HCT116 (cell line): ENCODE measurements at regions not wholly inside any gene's neighbourhood (a gene's known extent, or its start where the extent isn't known, plus 50 kb on each side); places are given as distances from the start of the nearest gene placed in this dataset.

ENCODE experiments used
- ATAC-seq: fragments of 200-7000 bp; cut with Tn5 transposase; 2 replicates; pipeline ENCODE4 v1.9.1; 2020; ENCODE audit warnings: mild to moderate bottlenecking, moderate library complexity
- BruUV-seq: library from RNA; stranded (reverse); fragments of 400-500 nt; replicated peaks from 2 replicates; lab custom pipeline; 2021; lab: Mats Ljungman, UMichigan
- CTCF ChIA-PET: fragments of 300-600 bp; sonication (Branson Sonifier 250); formaldehyde crosslinking; loops from one replicate; lab custom pipeline; 2021; ENCODE audit warnings: antibody characterized with exemption; lab: Charles Lee
- POLR2A ChIA-PET: fragments of 300-600, 350-600 bp; sonication (Branson Sonifier 250); formaldehyde crosslinking; loops from one replicate; lab custom pipeline; 2021; ENCODE audit warnings: antibody characterized with exemption; lab: Charles Lee
- RAD21 ChIA-PET, 2 experiments: fragments of 300-600 bp; sonication (Branson Sonifier 250); formaldehyde crosslinking; loops; one replicate each; lab custom pipeline; 2023; ENCODE audit warnings: low total read pairs in 2 of 2; ENCODE audit not compliant: uncharacterized antibody in 2 of 2, unreplicated experiment in 2 of 2, low non-redundant PET in 1 of 2; lab: Charles Lee
- DNase-seq: peaks from one replicate; pipeline ENCODE4 v3.0.0-alpha.2; 2010; ENCODE audit warnings: low read depth, low spot score
- H2AFZ ChIP-seq: fragments of 200-600 bp; shearing (Covaris generic), sonication (generic); 2 replicates; pipeline ENCODE4 v1.6.1; 2017; ENCODE audit warnings: low read depth, mixed run types, mixed read lengths, antibody characterized with exemption, low read length; ENCODE audit not compliant: poor library complexity, severe bottlenecking
- H3K27ac ChIP-seq: 2 replicates; pipeline ENCODE4 v1.5.1; 2012; ENCODE audit warnings: low read depth, low read length
- H3K27me3 ChIP-seq: fragments of 200-600 bp; sonication (generic); 2 replicates; pipeline ENCODE4 v1.6.1; 2016; ENCODE audit warnings: mixed run types, low read length, mixed read lengths; ENCODE audit not compliant: insufficient read depth
- H3K36me3 ChIP-seq, 2 experiments: fragments of 200-500 bp in 1 of 2; fragments of 200-600 bp in 1 of 2; sonication (Bioruptor generic) in 1 of 2; sonication (generic) in 1 of 2; 2 replicates each; pipeline versions ENCODE4 v1.5.1 to v1.6.1; 2014 to 2016; ENCODE audit warnings: low read length in 2 of 2, inconsistent platforms in 1 of 2, mixed read lengths in 1 of 2, mixed run types in 1 of 2; ENCODE audit not compliant: insufficient read depth in 2 of 2, control insufficient read depth in 1 of 2
- H3K4me1 ChIP-seq, 2 experiments: fragments of 200-600 bp in 1 of 2; sonication (generic) in 1 of 2; 2 replicates each; pipeline versions ENCODE4 v1.5.1 to v1.6.1; 2012 to 2017; ENCODE audit warnings: low read length in 2 of 2, inconsistent platforms in 1 of 2, mild to moderate bottlenecking in 1 of 2, mixed read lengths in 1 of 2, mixed run types in 1 of 2, moderate library complexity in 1 of 2; ENCODE audit not compliant: insufficient read depth in 2 of 2, control insufficient read depth in 1 of 2
- H3K4me2 ChIP-seq: fragments of 200-600 bp; sonication (generic); 2 replicates; pipeline ENCODE4 v1.6.1; 2017; ENCODE audit warnings: mixed run types, low read length, mixed read lengths
- H3K4me3 ChIP-seq, 2 experiments: fragments of 200-600 bp in 1 of 2; sonication (generic) in 1 of 2; replicated peaks in 1 of 2; 2 replicates each; pipeline ENCODE4 v1.5.1; 2011 to 2016; ENCODE audit warnings: low read length in 2 of 2, control low read depth in 1 of 2, low read depth in 1 of 2, mild to moderate bottlenecking in 1 of 2, mixed read lengths in 1 of 2, mixed run types in 1 of 2
- H3K79me2 ChIP-seq: fragments of 200-600 bp; sonication (generic); 2 replicates; pipeline ENCODE4 v1.6.1; 2017; ENCODE audit warnings: mild to moderate bottlenecking, mixed run types, low read length, moderate library complexity, mixed read lengths; ENCODE audit not compliant: insufficient read depth
- H3K9ac ChIP-seq: fragments of 200-600 bp; sonication (generic); 2 replicates; pipeline ENCODE4 v1.6.1; 2016; ENCODE audit warnings: low read length, mixed read lengths
- H3K9me2 ChIP-seq: fragments of 200-600 bp; sonication (generic), shearing (Covaris generic); 2 replicates; pipeline ENCODE4 v1.6.1; 2017; ENCODE audit warnings: mixed run types, mild to moderate bottlenecking, moderate library complexity; ENCODE audit not compliant: insufficient read depth
- H3K9me3 ChIP-seq, 2 experiments: fragments of 200-500 bp in 1 of 2; fragments of 200-600 bp in 1 of 2; sonication (Bioruptor generic) in 1 of 2; sonication (generic) in 1 of 2; 2 replicates each; pipeline ENCODE4 v1.6.1; 2014 to 2017; ENCODE audit warnings: low read length in 2 of 2, mixed read lengths in 2 of 2, inconsistent platforms in 1 of 2, low read depth in 1 of 2, mild to moderate bottlenecking in 1 of 2, mixed run types in 1 of 2, moderate library complexity in 1 of 2; ENCODE audit not compliant: control insufficient read depth in 1 of 2, insufficient read depth in 1 of 2
- H4K20me1 ChIP-seq: fragments of 200-600 bp; sonication (generic), shearing (Covaris generic); 2 replicates; pipeline ENCODE4 v1.6.1; 2017; ENCODE audit warnings: mixed run types, mild to moderate bottlenecking, moderate library complexity; ENCODE audit not compliant: insufficient read depth
- JUND ChIP-seq: IDR thresholded peaks from 2 replicates; pipeline ENCODE4 v1.6.1; 2012
- POLR2A ChIP-seq: IDR thresholded peaks from 2 replicates; pipeline ENCODE4 v1.7.0; 2011; ENCODE audit warnings: borderline replicate concordance; ENCODE audit not compliant: insufficient read depth, insufficient read length; ENCODE audit errors: extremely low read depth
- TCF7L2 ChIP-seq: IDR thresholded peaks from 2 replicates; pipeline ENCODE4 v1.7.0; 2011; ENCODE audit warnings: borderline replicate concordance, inconsistent platforms; ENCODE audit not compliant: insufficient read depth, insufficient read length; ENCODE audit errors: extremely low read depth
- YY1 ChIP-seq: IDR thresholded peaks from 2 replicates; pipeline ENCODE4 v1.6.1; 2011; ENCODE audit warnings: low read length, low read depth, moderate library complexity, mild to moderate bottlenecking; ENCODE audit not compliant: insufficient replicate concordance; ENCODE audit errors: extremely low read depth
- intact Hi-C: fragments of 100-400 bp; cut with micrococcal nuclease; formaldehyde crosslinking; loops from 2 replicates; pipeline ENCODE4 v1.10.0; 2022
- TF ChIP-seq, protein P1 (sequence below): IDR thresholded peaks from 2 replicates; pipeline ENCODE4 v1.6.1; 2012; ENCODE audit warnings: low read depth
- TF ChIP-seq, protein P2 (sequence below), 3 experiments: fragments of 200-600 bp in 1 of 3; sonication (generic) in 1 of 3; IDR thresholded peaks in 2 of 3; conservative IDR thresholded peaks in 1 of 3; 2 replicates each; pipeline ENCODE4 v1.5.1; 2012 to 2017; ENCODE audit warnings: low read depth in 2 of 3, low read length in 2 of 3, antibody characterized with exemption in 1 of 3, borderline replicate concordance in 1 of 3, control low read depth in 1 of 3, mild to moderate bottlenecking in 1 of 3, mixed read lengths in 1 of 3, mixed run types in 1 of 3, moderate library complexity in 1 of 3; ENCODE audit not compliant: insufficient read depth in 1 of 3
- TF ChIP-seq, protein P3 (sequence below): IDR thresholded peaks from 2 replicates; pipeline ENCODE4 v1.6.1; 2012

DNA sequence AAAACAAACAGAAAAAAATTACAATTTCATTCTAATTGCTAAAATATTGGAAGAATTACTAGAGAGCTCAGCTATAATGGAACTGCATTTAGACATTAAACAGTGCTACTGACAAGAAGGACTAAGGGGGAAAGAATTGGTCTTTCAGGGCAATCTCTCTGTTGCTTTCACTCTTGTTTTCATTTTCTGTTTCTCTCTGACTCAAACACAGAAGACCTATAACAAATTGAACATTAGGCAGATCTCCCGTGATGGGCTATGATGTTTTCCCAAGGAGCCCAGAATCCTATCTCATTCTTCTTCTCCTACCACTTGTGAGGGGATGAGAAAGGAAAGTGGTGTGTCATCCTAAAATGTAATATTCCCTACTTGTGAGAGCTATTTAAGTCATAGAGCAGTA is 358.0 kb upstream of the TGFBR2 start:
- no peak for TF ChIP-seq POLR2A
- TF ChIP-seq, protein P1, sequence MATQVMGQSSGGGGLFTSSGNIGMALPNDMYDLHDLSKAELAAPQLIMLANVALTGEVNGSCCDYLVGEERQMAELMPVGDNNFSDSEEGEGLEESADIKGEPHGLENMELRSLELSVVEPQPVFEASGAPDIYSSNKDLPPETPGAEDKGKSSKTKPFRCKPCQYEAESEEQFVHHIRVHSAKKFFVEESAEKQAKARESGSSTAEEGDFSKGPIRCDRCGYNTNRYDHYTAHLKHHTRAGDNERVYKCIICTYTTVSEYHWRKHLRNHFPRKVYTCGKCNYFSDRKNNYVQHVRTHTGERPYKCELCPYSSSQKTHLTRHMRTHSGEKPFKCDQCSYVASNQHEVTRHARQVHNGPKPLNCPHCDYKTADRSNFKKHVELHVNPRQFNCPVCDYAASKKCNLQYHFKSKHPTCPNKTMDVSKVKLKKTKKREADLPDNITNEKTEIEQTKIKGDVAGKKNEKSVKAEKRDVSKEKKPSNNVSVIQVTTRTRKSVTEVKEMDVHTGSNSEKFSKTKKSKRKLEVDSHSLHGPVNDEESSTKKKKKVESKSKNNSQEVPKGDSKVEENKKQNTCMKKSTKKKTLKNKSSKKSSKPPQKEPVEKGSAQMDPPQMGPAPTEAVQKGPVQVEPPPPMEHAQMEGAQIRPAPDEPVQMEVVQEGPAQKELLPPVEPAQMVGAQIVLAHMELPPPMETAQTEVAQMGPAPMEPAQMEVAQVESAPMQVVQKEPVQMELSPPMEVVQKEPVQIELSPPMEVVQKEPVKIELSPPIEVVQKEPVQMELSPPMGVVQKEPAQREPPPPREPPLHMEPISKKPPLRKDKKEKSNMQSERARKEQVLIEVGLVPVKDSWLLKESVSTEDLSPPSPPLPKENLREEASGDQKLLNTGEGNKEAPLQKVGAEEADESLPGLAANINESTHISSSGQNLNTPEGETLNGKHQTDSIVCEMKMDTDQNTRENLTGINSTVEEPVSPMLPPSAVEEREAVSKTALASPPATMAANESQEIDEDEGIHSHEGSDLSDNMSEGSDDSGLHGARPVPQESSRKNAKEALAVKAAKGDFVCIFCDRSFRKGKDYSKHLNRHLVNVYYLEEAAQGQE: no peak
- TF ChIP-seq, protein P2, sequence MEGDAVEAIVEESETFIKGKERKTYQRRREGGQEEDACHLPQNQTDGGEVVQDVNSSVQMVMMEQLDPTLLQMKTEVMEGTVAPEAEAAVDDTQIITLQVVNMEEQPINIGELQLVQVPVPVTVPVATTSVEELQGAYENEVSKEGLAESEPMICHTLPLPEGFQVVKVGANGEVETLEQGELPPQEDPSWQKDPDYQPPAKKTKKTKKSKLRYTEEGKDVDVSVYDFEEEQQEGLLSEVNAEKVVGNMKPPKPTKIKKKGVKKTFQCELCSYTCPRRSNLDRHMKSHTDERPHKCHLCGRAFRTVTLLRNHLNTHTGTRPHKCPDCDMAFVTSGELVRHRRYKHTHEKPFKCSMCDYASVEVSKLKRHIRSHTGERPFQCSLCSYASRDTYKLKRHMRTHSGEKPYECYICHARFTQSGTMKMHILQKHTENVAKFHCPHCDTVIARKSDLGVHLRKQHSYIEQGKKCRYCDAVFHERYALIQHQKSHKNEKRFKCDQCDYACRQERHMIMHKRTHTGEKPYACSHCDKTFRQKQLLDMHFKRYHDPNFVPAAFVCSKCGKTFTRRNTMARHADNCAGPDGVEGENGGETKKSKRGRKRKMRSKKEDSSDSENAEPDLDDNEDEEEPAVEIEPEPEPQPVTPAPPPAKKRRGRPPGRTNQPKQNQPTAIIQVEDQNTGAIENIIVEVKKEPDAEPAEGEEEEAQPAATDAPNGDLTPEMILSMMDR (IDR thresholded peaks at IDR 0.05 in 2 of 3, conservative IDR thresholded peaks at IDR 0.05 in 1 of 3; ENCODE audit: borderline replicate concordance in 1 of 3, insufficient read depth in 1 of 3, low read depth in 2 of 3, low read length in 2 of 3): no peak
- no peak for TF ChIP-seq JUND
- TF ChIP-seq, protein P3, sequence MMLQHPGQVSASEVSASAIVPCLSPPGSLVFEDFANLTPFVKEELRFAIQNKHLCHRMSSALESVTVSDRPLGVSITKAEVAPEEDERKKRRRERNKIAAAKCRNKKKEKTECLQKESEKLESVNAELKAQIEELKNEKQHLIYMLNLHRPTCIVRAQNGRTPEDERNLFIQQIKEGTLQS: no peak
- no peak for TF ChIP-seq YY1
- no peak for TF ChIP-seq TCF7L2
- no peak for ATAC-seq
- no peaks in the 10 kb centered on the region for H3K9me3 ChIP-seq
- ChIA-PET RAD21 (no interaction called here), CTCF (no interaction called here), POLR2A (no interaction called here)
- H3K27ac ChIP-seq: no peak overlapping the region
- H3K9me2 ChIP-seq: no peaks in the 10 kb centered on the region; the same call in 1 of the 2 replicates
- intact Hi-C loops: no loop called here
- DNase-seq: no peak
- H3K27me3 ChIP-seq: no peaks in the 10 kb centered on the region
- BruUV-seq: no TSS peak
- H3K79me2 ChIP-seq: no peaks in the 10 kb centered on the region
- H3K4me1 ChIP-seq: no peaks in the 10 kb centered on the region
- no peak overlapping the region for H3K4me2 ChIP-seq
- no peak overlapping the region for H2AFZ ChIP-seq
- no peaks in the 10 kb centered on the region for H3K36me3 ChIP-seq
- no peak overlapping the region for H3K4me3 ChIP-seq
- no peak overlapping the region for H3K9ac ChIP-seq
- H4K20me1 ChIP-seq: no peaks in the 10 kb centered on the region
